ENCODE measurements at regions not wholly inside any gene's neighbourhood (a gene's known extent, or its start where the extent isn't known, plus 50 kb on each side); places are given as distances from the start of the nearest gene placed in this dataset.

DNA sequence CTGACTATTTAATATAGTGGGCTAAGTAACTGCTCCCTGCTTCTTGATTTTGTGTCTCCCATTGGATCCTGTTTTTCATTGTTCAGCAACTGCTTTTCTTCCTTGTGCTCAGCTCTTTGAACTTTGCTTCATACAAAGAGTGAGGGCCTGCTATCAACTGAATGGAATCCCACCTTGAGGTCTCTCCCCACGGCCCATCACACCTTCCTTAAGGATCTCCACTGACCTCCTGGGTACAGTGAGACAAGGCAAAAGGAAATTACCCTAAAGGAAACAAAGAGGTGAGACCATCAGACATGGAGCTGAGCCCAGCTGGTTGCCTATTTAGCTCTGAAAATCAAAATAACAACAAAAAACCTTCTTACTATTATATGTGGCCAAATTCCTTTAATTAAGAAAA lies 91.3 kb upstream of the RPL34 start:
- no peaks in the 10 kb centered on the region for H3K36me3 Mint-ChIP-seq (ENCODE audit: insufficient read depth, unreplicated experiment)
- BruUV-seq (replicated peaks): no TSS peak
- Histone ChIP-seq H3K9me3 (no peaks in the 10 kb centered on the region), H3K4me3 (ENCODE audit: low read depth, low read length) (no peak overlapping the region), H3K27me3 (replicated peaks; ENCODE audit: control insufficient read depth, insufficient read depth, low read length) (no peaks in the 10 kb centered on the region), H3K36me3 (ENCODE audit: control insufficient read depth, insufficient read depth, low read length) (no peaks in the 10 kb centered on the region), H3K4me1 (no peaks in the 10 kb centered on the region)
- CTCF ChIA-PET: no interaction called here
- no peak overlapping the region for H3K27ac Mint-ChIP-seq (ENCODE audit: unreplicated experiment)
- peaks cover 9% of the 10 kb centered on the region for H3K9me3 Mint-ChIP-seq (ENCODE audit: unreplicated experiment)
- intact Hi-C loops (cut with micrococcal nuclease; ENCODE audit: unreplicated experiment): no loop called here
- TF ChIP-seq, protein P1, sequence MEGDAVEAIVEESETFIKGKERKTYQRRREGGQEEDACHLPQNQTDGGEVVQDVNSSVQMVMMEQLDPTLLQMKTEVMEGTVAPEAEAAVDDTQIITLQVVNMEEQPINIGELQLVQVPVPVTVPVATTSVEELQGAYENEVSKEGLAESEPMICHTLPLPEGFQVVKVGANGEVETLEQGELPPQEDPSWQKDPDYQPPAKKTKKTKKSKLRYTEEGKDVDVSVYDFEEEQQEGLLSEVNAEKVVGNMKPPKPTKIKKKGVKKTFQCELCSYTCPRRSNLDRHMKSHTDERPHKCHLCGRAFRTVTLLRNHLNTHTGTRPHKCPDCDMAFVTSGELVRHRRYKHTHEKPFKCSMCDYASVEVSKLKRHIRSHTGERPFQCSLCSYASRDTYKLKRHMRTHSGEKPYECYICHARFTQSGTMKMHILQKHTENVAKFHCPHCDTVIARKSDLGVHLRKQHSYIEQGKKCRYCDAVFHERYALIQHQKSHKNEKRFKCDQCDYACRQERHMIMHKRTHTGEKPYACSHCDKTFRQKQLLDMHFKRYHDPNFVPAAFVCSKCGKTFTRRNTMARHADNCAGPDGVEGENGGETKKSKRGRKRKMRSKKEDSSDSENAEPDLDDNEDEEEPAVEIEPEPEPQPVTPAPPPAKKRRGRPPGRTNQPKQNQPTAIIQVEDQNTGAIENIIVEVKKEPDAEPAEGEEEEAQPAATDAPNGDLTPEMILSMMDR (IDR thresholded peaks at IDR 0.05; ENCODE audit: insufficient read depth in 1 of 2, low read depth in 1 of 2, low read length in 1 of 2, severe bottlenecking in 1 of 2, unreplicated experiment in 1 of 2): no peak
- H3K27me3 Mint-ChIP-seq (ENCODE audit: insufficient read depth, unreplicated experiment): peaks cover 15% of the 10 kb centered on the region
- H3K4me3 Mint-ChIP-seq (ENCODE audit: unreplicated experiment): no peak overlapping the region
- no peak for DNase-seq
- POLR2A ChIA-PET: no interaction called here
- H3K4me1 Mint-ChIP-seq (ENCODE audit: low read depth, unreplicated experiment): peaks cover 9% of the 10 kb centered on the region

DNA sequence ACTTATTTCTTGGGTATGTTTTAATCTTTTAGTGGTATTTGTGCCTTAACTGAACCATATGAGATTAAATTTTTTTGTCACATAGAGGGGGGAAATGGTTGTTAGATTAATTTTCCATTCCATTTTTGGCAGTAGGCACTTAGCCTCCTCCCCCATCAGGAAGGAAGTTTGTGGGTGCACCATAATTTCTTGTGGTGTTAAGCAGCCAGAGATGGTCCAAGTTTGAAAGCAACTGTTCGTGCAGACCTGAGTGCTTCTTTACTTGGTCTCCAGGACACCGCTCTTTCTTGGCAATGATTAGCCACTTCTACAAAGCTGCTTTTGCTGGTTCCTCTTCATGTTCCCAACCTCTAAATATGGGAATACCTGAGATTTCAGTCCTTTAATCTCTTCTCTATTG lies 92.7 kb upstream of the RPL34 start:
- no TSS peak for BruUV-seq (replicated peaks)
- POLR2A ChIA-PET: no interaction called here
- TF ChIP-seq, protein P1 (IDR thresholded peaks at IDR 0.05; ENCODE audit: insufficient read depth in 1 of 2, low read depth in 1 of 2, low read length in 1 of 2, severe bottlenecking in 1 of 2, unreplicated experiment in 1 of 2): no peak
- Histone ChIP-seq H3K27me3 (replicated peaks; ENCODE audit: control insufficient read depth, insufficient read depth, low read length) (no peaks in the 10 kb centered on the region), H3K36me3 (ENCODE audit: control insufficient read depth, insufficient read depth, low read length) (no peaks in the 10 kb centered on the region), H3K4me3 (ENCODE audit: low read depth, low read length) (no peak overlapping the region), H3K9me3 (no peaks in the 10 kb centered on the region), H3K4me1 (no peaks in the 10 kb centered on the region)
- intact Hi-C loops (cut with micrococcal nuclease; ENCODE audit: unreplicated experiment): no loop called here
- Mint-ChIP-seq H3K4me1 (ENCODE audit: low read depth, unreplicated experiment) (no peaks in the 10 kb centered on the region), H3K4me3 (ENCODE audit: unreplicated experiment) (no peak overlapping the region), H3K27ac (ENCODE audit: unreplicated experiment) (no peak overlapping the region), H3K36me3 (ENCODE audit: insufficient read depth, unreplicated experiment) (no peaks in the 10 kb centered on the region), H3K27me3 (ENCODE audit: insufficient read depth, unreplicated experiment) (peaks cover 17% of the 10 kb centered on the region), H3K9me3 (ENCODE audit: unreplicated experiment) (peaks cover 9% of the 10 kb centered on the region)
- DNase-seq: no peak
- CTCF ChIA-PET: no interaction called here

GRCh38 chr4:108520807-108521206 lies 99.6 kb upstream of the RPL34 start:
- Histone ChIP-seq H3K4me3 (ENCODE audit: low read depth, low read length) (no peak overlapping the region), H3K4me1 (no peaks in the 10 kb centered on the region), H3K27me3 (replicated peaks; ENCODE audit: control insufficient read depth, insufficient read depth, low read length) (no peaks in the 10 kb centered on the region), H3K9me3 (no peaks in the 10 kb centered on the region), H3K36me3 (ENCODE audit: control insufficient read depth, insufficient read depth, low read length) (no peaks in the 10 kb centered on the region)
- Mint-ChIP-seq H3K4me1 (ENCODE audit: low read depth, unreplicated experiment) (no peaks in the 10 kb centered on the region), H3K36me3 (ENCODE audit: insufficient read depth, unreplicated experiment) (no peaks in the 10 kb centered on the region), H3K4me3 (ENCODE audit: unreplicated experiment) (no peak overlapping the region), H3K27me3 (ENCODE audit: insufficient read depth, unreplicated experiment) (peaks cover 14% of the 10 kb centered on the region), H3K9me3 (ENCODE audit: unreplicated experiment) (peaks cover 9% of the 10 kb centered on the region), H3K27ac (ENCODE audit: unreplicated experiment) (no peak overlapping the region)
- CTCF ChIA-PET: no interaction called here
- intact Hi-C loops (cut with micrococcal nuclease; ENCODE audit: unreplicated experiment): no loop called here
- POLR2A ChIA-PET: no interaction called here
- DNase-seq: no peak
- no TSS peak for BruUV-seq (replicated peaks)
- TF ChIP-seq, protein P1 (IDR thresholded peaks at IDR 0.05; ENCODE audit: insufficient read depth in 1 of 2, low read depth in 1 of 2, low read length in 1 of 2, severe bottlenecking in 1 of 2, unreplicated experiment in 1 of 2): no peak

Measured in Caco-2 (cell line).